GM12878 (cell line): ENCODE measurements at regions not wholly inside any gene's neighbourhood (a gene's known extent, or its start where the extent isn't known, plus 50 kb on each side); places are given as distances from the start of the nearest gene placed in this dataset.

Source experiments
- ATAC-seq: fragments of 200-7000 bp; cut with Tn5 transposase; 3 replicates; pipeline ENCODE4 v1.9.1; 2020; ENCODE audit warnings: mild to moderate bottlenecking, moderate library complexity
- BruUV-seq: library from RNA; stranded (reverse); fragments of 400-500 nt; replicated peaks from 2 replicates; lab custom pipeline; 2021; lab: Mats Ljungman, UMichigan
- CTCF ChIA-PET: fragments of 300-600 bp; sonication (Branson Sonifier 250); formaldehyde crosslinking; extraction: SDS; loops from one replicate; lab custom pipeline; 2021; ENCODE audit warnings: inconsistent platforms; lab: Yijun Ruan, JAX
- POLR2A ChIA-PET: fragments of 350-600 bp; formaldehyde crosslinking; extraction: SDS; loops from one replicate; lab custom pipeline; 2021; ENCODE audit warnings: inconsistent platforms; lab: Charles Lee
- RAD21 ChIA-PET: fragments of 300-600 bp; sonication (Branson Sonifier 250); formaldehyde crosslinking; loops from one replicate; lab custom pipeline; 2023; ENCODE audit warnings: antibody characterized with exemption; ENCODE audit not compliant: unreplicated experiment; lab: Charles Lee
- SMC1A ChIA-PET: fragments of 300-600 bp; sonication (Branson Sonifier 250); formaldehyde crosslinking; loops from one replicate; lab custom pipeline; 2023; ENCODE audit not compliant: unreplicated experiment, uncharacterized antibody; lab: Charles Lee
- DNase-seq: peaks from one replicate; pipeline ENCODE4 v3.0.0-alpha.2; 2011; ENCODE audit warnings: low read depth, low spot score
- FAIRE-seq: peaks from 3 replicates; lab custom pipeline; 2011; peaks lifted over from hg19 to GRCh38; lab: Jason Lieb, UNC
- H2AFZ ChIP-seq: 2 replicates; pipeline ENCODE4 v1.6.0; 2011; ENCODE audit warnings: low read depth, low read length, control low read depth; ENCODE audit not compliant: control insufficient read depth
- H3K27ac ChIP-seq: 2 replicates; pipeline ENCODE4 v1.5.1; 2011; ENCODE audit warnings: control low read depth; ENCODE audit not compliant: control insufficient read depth, insufficient read depth
- H3K27me3 ChIP-seq, 2 experiments: replicated peaks in 1 of 2; 2 replicates each; pipeline versions ENCODE4 v1.6.0 to v1.6.1; 2011; ENCODE audit warnings: low read length in 1 of 2; ENCODE audit not compliant: control insufficient read depth in 2 of 2, insufficient read depth in 2 of 2
- H3K36me3 ChIP-seq, 2 experiments: 2 replicates each; pipeline ENCODE4 v1.5.1; 2011; ENCODE audit warnings: low read length in 1 of 2; ENCODE audit not compliant: control insufficient read depth in 2 of 2, insufficient read depth in 2 of 2
- H3K4me1 ChIP-seq: 2 replicates; pipeline ENCODE4 v1.6.1; 2011; ENCODE audit warnings: mild to moderate bottlenecking, low read length, moderate library complexity, mixed read lengths; ENCODE audit not compliant: control insufficient read depth, insufficient read depth
- H3K4me2 ChIP-seq: 2 replicates; pipeline ENCODE4 v1.6.0; 2011; ENCODE audit warnings: control low read depth; ENCODE audit not compliant: control insufficient read depth, insufficient read depth
- H3K4me3 ChIP-seq: fragments of 200-600 bp; sonication (generic); 2 replicates; pipeline ENCODE4 v1.5.1; 2016
- H3K79me2 ChIP-seq: 2 replicates; pipeline ENCODE4 v1.6.0; 2011; ENCODE audit warnings: low read length; ENCODE audit not compliant: control insufficient read depth, insufficient read depth
- H3K9ac ChIP-seq: 2 replicates; pipeline ENCODE4 v1.8.0; 2011; ENCODE audit warnings: low read length, control low read depth, mixed read lengths; ENCODE audit not compliant: control insufficient read depth, insufficient read depth
- H3K9me3 ChIP-seq: replicated peaks from 3 replicates; pipeline ENCODE4 v1.5.1; 2011; ENCODE audit warnings: mild to moderate bottlenecking, low read length; ENCODE audit not compliant: control insufficient read depth, insufficient read depth
- H4K20me1 ChIP-seq: 2 replicates; pipeline ENCODE4 v1.6.0; 2011; ENCODE audit not compliant: control insufficient read depth, insufficient read depth
- FOXM1 ChIP-seq: IDR thresholded peaks from 2 replicates; pipeline ENCODE4 v1.6.1; 2012; ENCODE audit warnings: low read depth, mild to moderate bottlenecking, inconsistent platforms, low read length, moderate library complexity
- SRF ChIP-seq, 2 experiments: IDR thresholded peaks; 2 replicates each; pipeline ENCODE4 v1.6.1; 2011; ENCODE audit warnings: low read depth in 2 of 2, low read length in 2 of 2, mild to moderate bottlenecking in 1 of 2, moderate library complexity in 1 of 2
- SUZ12 ChIP-seq: fragments of 200-600 bp; sonication (generic); IDR thresholded peaks from one replicate; pipeline ENCODE4 v1.6.1; 2018; ENCODE audit warnings: antibody characterized with exemption, mild to moderate bottlenecking; ENCODE audit not compliant: unreplicated experiment
- TBL1XR1 ChIP-seq: IDR thresholded peaks from 2 replicates; pipeline ENCODE4 v1.6.1; 2012; ENCODE audit warnings: low read depth, low read length, improper control_type of control experiment
- WGBS: methylation state at CpG from one replicate; pipeline ENCODE4 v1.1.6; 2016; ENCODE audit warnings: low lambda C conversion rate; ENCODE audit not compliant: insufficient replicate concordance, insufficient coverage; ENCODE audit errors: missing lambda C conversion rate; 5-methylcytosine and 5-hydroxymethylcytosine counted together
- in situ Hi-C: fragments of 300-500 bp; cut with MboI; formaldehyde crosslinking; loops from 9 replicates; pipeline ENCODE4 v1.14.3; 2018; ENCODE audit warnings: mixed read lengths
- intact Hi-C: fragments of 100-400 bp; cut with micrococcal nuclease; formaldehyde crosslinking; loops from one replicate; pipeline ENCODE4 v1.14.2; 2022; ENCODE audit not compliant: unreplicated experiment
- TF ChIP-seq, protein P1 (sequence below): IDR thresholded peaks from 2 replicates; pipeline ENCODE4 v1.6.1; 2011; ENCODE audit warnings: low read depth, mild to moderate bottlenecking, low read length, moderate library complexity, borderline replicate concordance; ENCODE audit errors: extremely low read depth
- TF ChIP-seq, protein P2 (sequence below): fragments of 450-650 bp; formaldehyde crosslinking; IDR thresholded peaks from 2 replicates; pipeline ENCODE4 v1.4.0; 2020; ENCODE audit warnings: mild to moderate bottlenecking, moderate library complexity

DNA sequence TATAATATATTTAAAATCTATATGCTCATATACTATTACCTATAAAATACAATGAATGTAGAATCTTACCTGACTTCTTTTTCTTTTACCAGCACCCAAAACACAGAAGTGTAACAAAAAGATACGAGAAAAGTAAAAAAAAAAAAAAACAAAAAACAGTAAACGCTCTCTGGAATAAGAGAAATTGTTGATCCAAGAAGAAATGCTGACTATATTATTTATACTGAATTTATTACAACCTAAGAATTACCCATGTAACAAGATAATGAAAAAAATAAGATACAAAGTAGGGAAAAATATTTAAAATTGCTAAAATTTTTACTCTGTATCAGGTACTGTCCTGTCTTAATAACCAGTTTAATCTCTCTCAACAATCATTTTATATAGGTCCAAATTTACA is 787.9 kb upstream of the MAN1A1 start (continued):
- TF ChIP-seq TBL1XR1 = no peak
- TF ChIP-seq FOXM1 = no peak
- TF ChIP-seq, protein P1, sequence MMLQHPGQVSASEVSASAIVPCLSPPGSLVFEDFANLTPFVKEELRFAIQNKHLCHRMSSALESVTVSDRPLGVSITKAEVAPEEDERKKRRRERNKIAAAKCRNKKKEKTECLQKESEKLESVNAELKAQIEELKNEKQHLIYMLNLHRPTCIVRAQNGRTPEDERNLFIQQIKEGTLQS = no peak

DNA sequence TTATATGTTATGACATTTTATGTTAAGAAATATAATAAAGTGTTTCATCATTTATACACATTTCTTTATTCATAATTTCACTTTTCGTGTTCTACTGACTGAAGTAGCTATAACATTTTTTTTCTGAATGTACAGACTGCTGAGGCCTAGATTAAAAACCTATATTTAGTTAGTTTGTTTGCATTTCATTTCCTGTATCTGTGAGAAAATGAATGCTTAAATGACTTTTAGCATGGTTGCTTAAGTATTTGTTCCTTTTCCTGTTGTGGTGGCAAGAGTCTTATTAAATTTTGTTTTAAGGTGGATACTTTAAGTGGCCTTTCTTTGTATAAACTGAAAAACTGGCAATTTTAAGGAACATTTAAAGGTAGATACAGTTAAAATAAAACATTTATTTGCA is 779.7 kb upstream of the MAN1A1 start:
- ChIA-PET POLR2A (no interaction called here), RAD21 (no interaction called here), SMC1A (no interaction called here), CTCF (no interaction called here)
- no peaks in the 10 kb centered on the region for H3K9me3 ChIP-seq
- H3K4me2 ChIP-seq = no peak overlapping the region
- DNase-seq (no peak), FAIRE-seq (no peak), ATAC-seq (no peak)
- WGBS = 0% methylated on average over 1 of the region's 1 CpG
- H3K4me3 ChIP-seq = no peak overlapping the region
- H3K36me3 ChIP-seq = no peaks in the 10 kb centered on the region
- H2AFZ ChIP-seq = no peak overlapping the region
- H3K9ac ChIP-seq = no peak overlapping the region
- in situ Hi-C loops = no loop called here
- intact Hi-C loops = no loop called here
- no TSS peak for BruUV-seq
- TF ChIP-seq SRF (IDR thresholded peaks at IDR 0.05; ENCODE audit: low read depth in 2 of 2, low read length in 2 of 2) (no peak), SUZ12 (no peak)
- TF ChIP-seq, protein P2, sequence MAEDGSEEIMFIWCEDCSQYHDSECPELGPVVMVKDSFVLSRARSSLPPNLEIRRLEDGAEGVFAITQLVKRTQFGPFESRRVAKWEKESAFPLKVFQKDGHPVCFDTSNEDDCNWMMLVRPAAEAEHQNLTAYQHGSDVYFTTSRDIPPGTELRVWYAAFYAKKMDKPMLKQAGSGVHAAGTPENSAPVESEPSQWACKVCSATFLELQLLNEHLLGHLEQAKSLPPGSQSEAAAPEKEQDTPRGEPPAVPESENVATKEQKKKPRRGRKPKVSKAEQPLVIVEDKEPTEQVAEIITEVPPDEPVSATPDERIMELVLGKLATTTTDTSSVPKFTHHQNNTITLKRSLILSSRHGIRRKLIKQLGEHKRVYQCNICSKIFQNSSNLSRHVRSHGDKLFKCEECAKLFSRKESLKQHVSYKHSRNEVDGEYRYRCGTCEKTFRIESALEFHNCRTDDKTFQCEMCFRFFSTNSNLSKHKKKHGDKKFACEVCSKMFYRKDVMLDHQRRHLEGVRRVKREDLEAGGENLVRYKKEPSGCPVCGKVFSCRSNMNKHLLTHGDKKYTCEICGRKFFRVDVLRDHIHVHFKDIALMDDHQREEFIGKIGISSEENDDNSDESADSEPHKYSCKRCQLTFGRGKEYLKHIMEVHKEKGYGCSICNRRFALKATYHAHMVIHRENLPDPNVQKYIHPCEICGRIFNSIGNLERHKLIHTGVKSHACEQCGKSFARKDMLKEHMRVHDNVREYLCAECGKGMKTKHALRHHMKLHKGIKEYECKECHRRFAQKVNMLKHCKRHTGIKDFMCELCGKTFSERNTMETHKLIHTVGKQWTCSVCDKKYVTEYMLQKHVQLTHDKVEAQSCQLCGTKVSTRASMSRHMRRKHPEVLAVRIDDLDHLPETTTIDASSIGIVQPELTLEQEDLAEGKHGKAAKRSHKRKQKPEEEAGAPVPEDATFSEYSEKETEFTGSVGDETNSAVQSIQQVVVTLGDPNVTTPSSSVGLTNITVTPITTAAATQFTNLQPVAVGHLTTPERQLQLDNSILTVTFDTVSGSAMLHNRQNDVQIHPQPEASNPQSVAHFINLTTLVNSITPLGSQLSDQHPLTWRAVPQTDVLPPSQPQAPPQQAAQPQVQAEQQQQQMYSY (CRISPR knock-in tag) = no peak
- no peaks in the 10 kb centered on the region for H4K20me1 ChIP-seq
- no peak overlapping the region for H3K27ac ChIP-seq
- no peaks in the 10 kb centered on the region for H3K4me1 ChIP-seq
- H3K79me2 ChIP-seq = no peaks in the 10 kb centered on the region
- H3K27me3 ChIP-seq = no peaks in the 10 kb centered on the region
